A673 (cell line): ENCODE measurements at regions not wholly inside any gene's neighbourhood (a gene's known extent, or its start where the extent isn't known, plus 50 kb on each side); places are given as distances from the start of the nearest gene placed in this dataset.
A peak's percentile ranks its signal among the peaks of the same experiment; 100 is the strongest.

Experiments used
- BruUV-seq: library from RNA; stranded (reverse); fragments of 400-500 nt; replicated peaks from 2 replicates; lab custom pipeline; 2021; lab: Mats Ljungman, UMichigan
- CTCF ChIA-PET: fragments of 300-600 bp; sonication (Branson Sonifier 250); formaldehyde crosslinking; loops from one replicate; lab custom pipeline; 2022; ENCODE audit warnings: antibody characterized with exemption; lab: Charles Lee
- POLR2A ChIA-PET: fragments of 300-600 bp; sonication (Branson Sonifier 250); formaldehyde crosslinking; loops from one replicate; lab custom pipeline; 2022; ENCODE audit warnings: antibody characterized with exemption; ENCODE audit not compliant: low non-redundant PET; lab: Charles Lee
- DNase-seq: peaks from one replicate; pipeline ENCODE4 v3.0.0-alpha.2; 2015; ENCODE audit warnings: low spot score
- H3K27ac ChIP-seq: fragments of 200-600 bp; sonication (generic); 2 replicates; pipeline ENCODE4 v1.5.1; 2016; ENCODE audit warnings: mixed run types, low read depth, mild to moderate bottlenecking, mixed read lengths, antibody characterized with exemption, low read length; ENCODE audit not compliant: poor library complexity, severe bottlenecking
- H3K27me3 ChIP-seq: fragments of 200-600 bp; sonication (generic); replicated peaks from 2 replicates; pipeline ENCODE4 v1.6.1; 2017; ENCODE audit warnings: mixed run types, low read depth, mild to moderate bottlenecking, mixed read lengths, antibody characterized with exemption, low read length; ENCODE audit not compliant: insufficient read depth, poor library complexity
- H3K36me3 ChIP-seq: fragments of 200-600 bp; sonication (generic); 2 replicates; pipeline ENCODE4 v1.6.1; 2016; ENCODE audit warnings: mixed run types, mild to moderate bottlenecking, mixed read lengths, antibody characterized with exemption, low read length; ENCODE audit not compliant: insufficient read depth, poor library complexity, severe bottlenecking
- H3K4me1 ChIP-seq: fragments of 200-600 bp; sonication (generic); 2 replicates; pipeline ENCODE4 v1.6.1; 2017; ENCODE audit warnings: mixed run types, mild to moderate bottlenecking, mixed read lengths, antibody characterized with exemption, low read length; ENCODE audit not compliant: insufficient read depth, poor library complexity, severe bottlenecking
- H3K4me3 ChIP-seq: fragments of 200-600 bp; sonication (generic); 2 replicates; pipeline ENCODE4 v1.5.1; 2016; ENCODE audit warnings: low read depth, mixed run types, mild to moderate bottlenecking, mixed read lengths, low read length; ENCODE audit not compliant: poor library complexity, severe bottlenecking
- H3K9me3 ChIP-seq: fragments of 200-600 bp; sonication (generic); 2 replicates; pipeline ENCODE4 v1.6.1; 2016; ENCODE audit warnings: mixed run types, low read depth, mild to moderate bottlenecking, mixed read lengths, antibody characterized with exemption, low read length; ENCODE audit not compliant: poor library complexity, severe bottlenecking
- EZH2 ChIP-seq: fragments of 200-600 bp; sonication (generic); IDR thresholded peaks from 2 replicates; pipeline ENCODE4 v1.6.1; 2017; ENCODE audit warnings: borderline replicate concordance, low read depth, mild to moderate bottlenecking, mixed read lengths, antibody characterized with exemption, low read length; ENCODE audit not compliant: poor library complexity, severe bottlenecking
- intact Hi-C: fragments of 100-400 bp; cut with micrococcal nuclease; formaldehyde crosslinking; loops from one replicate; pipeline ENCODE4 v1.10.0; 2022; ENCODE audit not compliant: unreplicated experiment
- TF ChIP-seq, protein P1 (sequence below): fragments of 300-800, 200-600 bp; sonication (generic); conservative IDR thresholded peaks from 2 replicates; pipeline ENCODE4 v1.5.1; 2017; ENCODE audit warnings: low read depth, mild to moderate bottlenecking, antibody characterized with exemption, low read length, moderate library complexity, mixed read lengths

DNA sequence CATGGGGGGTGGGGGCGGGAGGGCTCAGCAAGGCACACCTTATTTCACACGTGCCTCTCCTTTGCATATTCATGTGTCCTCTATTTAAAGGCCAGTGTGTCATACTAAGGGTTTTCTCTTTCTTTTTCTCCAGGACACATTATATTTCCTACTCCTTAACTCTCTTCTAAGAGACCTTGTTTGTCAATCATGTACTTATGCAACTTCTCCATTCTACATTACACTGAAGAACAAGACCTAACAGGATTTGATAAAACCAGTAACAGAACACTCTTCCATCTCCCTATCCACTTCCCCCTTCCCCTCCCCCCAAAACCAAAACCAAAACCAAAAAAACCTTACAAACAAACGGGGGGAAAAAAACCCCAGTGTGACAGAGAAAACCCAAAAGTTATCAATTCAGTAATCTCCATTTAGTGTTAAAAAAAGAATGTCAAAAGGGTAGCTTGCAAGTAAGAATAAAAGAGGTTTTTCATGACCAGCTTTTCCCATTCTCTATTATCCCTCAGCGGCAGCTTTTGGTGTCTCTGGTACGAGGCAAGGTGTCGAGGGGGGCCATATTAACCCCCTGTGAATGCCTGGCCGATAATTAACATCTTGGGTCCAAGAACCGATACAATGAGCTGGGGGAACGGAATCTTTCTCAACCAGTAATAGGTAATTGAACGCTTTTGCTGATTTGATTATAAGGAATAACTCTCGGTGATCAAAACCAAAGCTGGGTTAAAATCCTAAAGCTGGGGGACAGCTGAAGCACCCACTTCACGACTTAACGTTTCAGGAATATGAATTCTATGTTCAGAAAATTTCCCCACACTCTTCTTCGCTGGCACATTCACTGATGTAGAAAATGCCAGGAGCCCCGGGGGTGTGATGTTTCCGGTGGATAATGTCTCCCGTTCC is 191.0 kb upstream of the TCF4 start:
- no peaks in the 10 kb centered on the region for H3K36me3 ChIP-seq
- peak; percentile 63 for DNase-seq
- H3K27me3 ChIP-seq: no peaks in the 10 kb centered on the region
- no peaks in the 10 kb centered on the region for H3K9me3 ChIP-seq
- peaks cover 32% of the 10 kb centered on the region for H3K4me1 ChIP-seq
- intact Hi-C loops: loop anchor here (2.0 kb wide), 1 partner anchor 190 kb away; the partner anchor contains the start of gene TCF4
- TSS peak; percentile 59 for BruUV-seq
- H3K4me3 ChIP-seq: peak overlapping the region; percentile 60
- CTCF ChIA-PET: interaction anchor here (0.7 to 3.0 kb wide), 4 partner anchors 359 to 545 kb away, joined by 3 to 11 read pairs (median 6); no protein-coding TSS in a partner anchor
- POLR2A ChIA-PET: interaction anchor here (0.7 kb wide), 1 partner anchor 15 kb away, joined by 8 read pairs; no protein-coding TSS in a partner anchor
- TF ChIP-seq, protein P1, sequence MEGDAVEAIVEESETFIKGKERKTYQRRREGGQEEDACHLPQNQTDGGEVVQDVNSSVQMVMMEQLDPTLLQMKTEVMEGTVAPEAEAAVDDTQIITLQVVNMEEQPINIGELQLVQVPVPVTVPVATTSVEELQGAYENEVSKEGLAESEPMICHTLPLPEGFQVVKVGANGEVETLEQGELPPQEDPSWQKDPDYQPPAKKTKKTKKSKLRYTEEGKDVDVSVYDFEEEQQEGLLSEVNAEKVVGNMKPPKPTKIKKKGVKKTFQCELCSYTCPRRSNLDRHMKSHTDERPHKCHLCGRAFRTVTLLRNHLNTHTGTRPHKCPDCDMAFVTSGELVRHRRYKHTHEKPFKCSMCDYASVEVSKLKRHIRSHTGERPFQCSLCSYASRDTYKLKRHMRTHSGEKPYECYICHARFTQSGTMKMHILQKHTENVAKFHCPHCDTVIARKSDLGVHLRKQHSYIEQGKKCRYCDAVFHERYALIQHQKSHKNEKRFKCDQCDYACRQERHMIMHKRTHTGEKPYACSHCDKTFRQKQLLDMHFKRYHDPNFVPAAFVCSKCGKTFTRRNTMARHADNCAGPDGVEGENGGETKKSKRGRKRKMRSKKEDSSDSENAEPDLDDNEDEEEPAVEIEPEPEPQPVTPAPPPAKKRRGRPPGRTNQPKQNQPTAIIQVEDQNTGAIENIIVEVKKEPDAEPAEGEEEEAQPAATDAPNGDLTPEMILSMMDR: no peak
- no peak for TF ChIP-seq EZH2
- H3K27ac ChIP-seq: peak overlapping the region; percentile 70

DNA sequence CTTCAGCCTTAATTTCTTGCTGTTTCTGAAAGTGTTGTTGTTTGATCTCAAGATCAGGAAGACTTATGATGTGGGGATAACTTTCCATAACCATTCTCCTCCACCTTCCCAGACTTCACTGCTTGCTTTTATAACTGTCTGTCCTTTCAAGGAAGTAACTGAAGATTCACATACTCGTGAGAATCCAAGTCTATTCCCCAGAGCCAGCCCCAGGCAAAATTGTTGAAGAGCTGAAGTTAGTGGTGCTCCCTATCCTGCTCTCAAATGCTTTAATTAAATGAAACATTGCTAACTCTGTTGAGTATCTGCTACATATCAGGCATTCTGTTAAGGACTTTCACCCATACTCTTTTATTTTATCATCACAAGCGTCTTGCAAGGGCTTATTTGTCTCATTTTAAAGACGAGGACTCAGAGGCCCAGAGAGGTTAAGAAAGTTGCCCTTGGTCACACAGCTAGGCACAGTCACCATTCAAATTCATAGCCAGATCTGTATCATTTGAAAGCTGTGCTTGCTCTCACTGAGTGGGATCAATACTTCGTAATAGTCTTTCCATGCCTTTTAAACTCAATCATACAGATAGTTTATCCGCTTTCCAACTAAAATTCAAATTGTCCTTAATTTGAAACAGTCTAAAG is 189.8 kb upstream of the TCF4 start:
- TF ChIP-seq, protein P1: no peak
- no peak for TF ChIP-seq EZH2
- Histone ChIP-seq H3K4me3 (no peak overlapping the region), H3K9me3 (no peaks in the 10 kb centered on the region), H3K36me3 (no peaks in the 10 kb centered on the region), H3K27me3 (no peaks in the 10 kb centered on the region), H3K27ac (no peak overlapping the region), H3K4me1 (peaks cover 32% of the 10 kb centered on the region)
- POLR2A ChIA-PET: no interaction called here
- no TSS peak for BruUV-seq
- peak; percentile 48 for DNase-seq
- intact Hi-C loops: loop anchor here (2.0 kb wide), 1 partner anchor 189 kb away; the partner anchor contains the start of gene TCF4
- CTCF ChIA-PET: interaction anchor here (0.7 to 3.0 kb wide), 2 partner anchors 434 to 544 kb away, joined by 6 to 11 read pairs; no protein-coding TSS in a partner anchor

DNA sequence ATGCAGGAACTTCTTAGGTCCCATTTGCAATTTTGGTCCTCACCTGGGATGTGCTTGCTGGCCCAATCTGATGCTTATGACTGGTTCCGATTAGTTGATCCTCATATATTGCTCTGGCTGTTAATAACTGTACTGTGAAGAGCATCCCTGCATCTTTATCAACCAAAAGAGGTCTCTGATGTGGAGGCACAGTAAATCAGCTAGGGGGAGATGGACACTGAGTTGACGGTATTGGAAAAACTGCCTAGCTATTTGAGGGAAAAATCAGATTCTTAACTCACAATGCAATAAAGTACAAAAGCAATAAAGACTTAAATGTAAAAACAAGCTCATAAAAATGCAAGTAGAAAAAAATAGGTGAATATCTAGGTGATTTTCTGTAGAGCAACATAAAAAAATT is 188.0 kb upstream of the TCF4 start:
- TF ChIP-seq, protein P1: peak; percentile 28; the same call in 1 of the 2 replicates
- no peak for TF ChIP-seq EZH2
- no peaks in the 10 kb centered on the region for H3K27me3 ChIP-seq
- no peaks in the 10 kb centered on the region for H3K36me3 ChIP-seq
- DNase-seq: no peak
- no peaks in the 10 kb centered on the region for H3K9me3 ChIP-seq
- BruUV-seq: no TSS peak
- intact Hi-C loops: no loop called here
- H3K4me3 ChIP-seq: no peak overlapping the region
- H3K4me1 ChIP-seq: peaks cover 26% of the 10 kb centered on the region
- POLR2A ChIA-PET: no interaction called here
- H3K27ac ChIP-seq: no peak overlapping the region
- CTCF ChIA-PET: no interaction called here
